ENCODE measurements at regions not wholly inside any gene's neighbourhood (a gene's known extent, or its start where the extent isn't known, plus 50 kb on each side); places are given as distances from the start of the nearest gene placed in this dataset.

- H3K27me3 ChIP-seq: no peaks in the 10 kb centered on the region
- no peaks in the 10 kb centered on the region for H3K9me3 ChIP-seq
- no peak for TF ChIP-seq CTCF (IDR thresholded peaks at IDR 0.05; ENCODE audit: low read depth, low read length)
- no peaks in the 10 kb centered on the region; the same call in 1 of the 2 replicates for H3K4me1 ChIP-seq
- H3K4me3 ChIP-seq (ENCODE audit: low read depth, low read length): no peak overlapping the region
- no peaks in the 10 kb centered on the region for H3K36me3 ChIP-seq
- no peak for DNase-seq
Observed at GRCh38 chr4:179145746-179146525, 1703.7 kb upstream of the AGA start.

- Histone ChIP-seq H3K27me3 (no peaks in the 10 kb centered on the region), H3K9me3 (no peaks in the 10 kb centered on the region), H3K4me3 (ENCODE audit: low read depth, low read length) (no peak overlapping the region), H3K36me3 (no peaks in the 10 kb centered on the region), H3K4me1 (no peaks in the 10 kb centered on the region)
- TF ChIP-seq CTCF (IDR thresholded peaks at IDR 0.05; ENCODE audit: low read depth, low read length): no peak
- no peak for DNase-seq
Observed at GRCh38 chr4:179151770-179152169, 1709.5 kb upstream of the AGA start.

DNA sequence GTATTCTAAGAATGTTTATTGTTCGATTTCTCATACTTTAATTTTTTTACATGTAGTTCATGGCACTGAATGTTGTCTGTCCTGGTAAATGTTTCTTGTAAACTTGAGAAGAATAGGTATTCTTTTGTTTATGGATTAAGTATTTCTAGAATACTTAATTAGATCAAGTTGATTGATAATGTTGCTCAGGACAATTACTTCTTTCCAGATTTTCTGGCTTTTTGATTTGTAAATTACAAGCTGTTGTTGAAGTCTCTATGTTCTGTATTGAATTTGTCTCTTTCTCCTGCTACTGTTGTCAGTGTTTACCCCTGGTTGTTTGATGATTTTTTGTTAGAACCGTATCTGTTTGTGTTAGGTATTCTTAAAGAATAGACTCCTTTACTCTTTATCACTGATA lies 1720.9 kb upstream of the AGA start:
- no peaks in the 10 kb centered on the region for H3K9me3 ChIP-seq
- no peaks in the 10 kb centered on the region for H3K36me3 ChIP-seq
- H3K4me3 ChIP-seq (ENCODE audit: low read depth, low read length): no peak overlapping the region
- no peak for TF ChIP-seq CTCF (IDR thresholded peaks at IDR 0.05; ENCODE audit: low read depth, low read length)
- peaks cover 5% of the 10 kb centered on the region for H3K4me1 ChIP-seq
- H3K27me3 ChIP-seq: no peaks in the 10 kb centered on the region
- no peak for DNase-seq

DNA sequence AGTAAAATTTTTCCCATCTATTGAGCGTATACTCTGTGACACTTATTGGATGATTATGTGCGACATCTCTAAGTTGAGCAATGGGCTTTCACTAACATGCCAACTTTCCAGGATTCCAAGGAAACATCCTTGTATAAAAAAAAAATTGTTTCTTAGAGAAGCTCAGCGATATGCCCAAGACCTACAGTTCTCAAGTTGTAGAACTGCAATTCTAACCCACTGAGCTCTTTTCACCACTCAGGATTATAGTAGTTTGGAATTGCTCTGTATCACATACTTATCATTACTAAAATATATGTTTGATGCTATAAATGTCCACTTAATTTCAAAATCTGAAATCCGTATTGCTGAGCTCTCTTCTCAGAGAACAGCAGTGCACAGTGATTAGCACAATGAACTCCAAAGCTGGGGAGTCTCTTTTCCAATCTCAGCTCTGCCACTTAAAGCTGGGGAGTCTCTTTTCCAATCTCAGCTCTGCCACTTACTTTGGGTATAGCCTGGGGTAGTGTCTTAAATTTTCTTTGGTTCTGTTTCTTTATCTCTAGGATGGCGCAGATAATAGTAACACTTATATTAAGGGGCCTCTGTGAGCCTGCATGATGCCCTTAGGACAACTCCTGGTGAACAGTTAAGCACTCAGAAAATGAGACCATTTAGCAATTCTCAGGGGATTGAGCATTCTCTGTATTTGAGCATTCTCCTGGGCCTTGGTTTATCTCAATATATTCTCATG lies 1722.2 kb upstream of the AGA start:
- Histone ChIP-seq H3K4me3 (ENCODE audit: low read depth, low read length) (no peak overlapping the region), H3K4me1 (peaks cover 5% of the 10 kb centered on the region), H3K9me3 (no peaks in the 10 kb centered on the region), H3K27me3 (no peaks in the 10 kb centered on the region), H3K36me3 (no peaks in the 10 kb centered on the region)
- peak; percentile 14 for DNase-seq
- TF ChIP-seq CTCF (IDR thresholded peaks at IDR 0.05; ENCODE audit: low read depth, low read length): no peak

GRCh38 chr4:179165000-179165738 lies 1722.9 kb upstream of the AGA start:
- peaks cover 5% of the 10 kb centered on the region for H3K4me1 ChIP-seq
- no peaks in the 10 kb centered on the region for H3K27me3 ChIP-seq
- H3K9me3 ChIP-seq: no peaks in the 10 kb centered on the region
- H3K4me3 ChIP-seq (ENCODE audit: low read depth, low read length): no peak overlapping the region
- no peaks in the 10 kb centered on the region for H3K36me3 ChIP-seq
- TF ChIP-seq CTCF (IDR thresholded peaks at IDR 0.05; ENCODE audit: low read depth, low read length): no peak
- no peak for DNase-seq
